ENCODE measurements at regions not wholly inside any gene's neighbourhood (a gene's known extent, or its start where the extent isn't known, plus 50 kb on each side); places are given as distances from the start of the nearest gene placed in this dataset.

GRCh38 chr12:102618197-102618877 is 138.0 kb upstream of the IGF1 start:
- no peak for DNase-seq
- Histone ChIP-seq H3K4me3 (ENCODE audit: insufficient read depth, low read depth, low read length) (no peak overlapping the region), H3K27me3 (ENCODE audit: control insufficient read depth, insufficient read depth, low read length) (no peaks in the 10 kb centered on the region), H3K36me3 (replicated peaks; ENCODE audit: control insufficient read depth, insufficient read depth, low read length) (no peaks in the 10 kb centered on the region)

GRCh38 chr12:102616692-102617091 is 136.3 kb upstream of the IGF1 start:
- Histone ChIP-seq H3K4me3 (ENCODE audit: insufficient read depth, low read depth, low read length) (no peak overlapping the region), H3K36me3 (replicated peaks; ENCODE audit: control insufficient read depth, insufficient read depth, low read length) (no peaks in the 10 kb centered on the region), H3K27me3 (ENCODE audit: control insufficient read depth, insufficient read depth, low read length) (no peaks in the 10 kb centered on the region)
- no peak for DNase-seq

- Histone ChIP-seq H3K27me3 (ENCODE audit: control insufficient read depth, insufficient read depth, low read length) (no peaks in the 10 kb centered on the region), H3K36me3 (replicated peaks; ENCODE audit: control insufficient read depth, insufficient read depth, low read length) (no peaks in the 10 kb centered on the region), H3K4me3 (ENCODE audit: insufficient read depth, low read depth, low read length) (no peak overlapping the region)
- no peak for DNase-seq
Measured at GRCh38 chr12:102611995-102612394, 131.6 kb upstream of the IGF1 start.

DNA sequence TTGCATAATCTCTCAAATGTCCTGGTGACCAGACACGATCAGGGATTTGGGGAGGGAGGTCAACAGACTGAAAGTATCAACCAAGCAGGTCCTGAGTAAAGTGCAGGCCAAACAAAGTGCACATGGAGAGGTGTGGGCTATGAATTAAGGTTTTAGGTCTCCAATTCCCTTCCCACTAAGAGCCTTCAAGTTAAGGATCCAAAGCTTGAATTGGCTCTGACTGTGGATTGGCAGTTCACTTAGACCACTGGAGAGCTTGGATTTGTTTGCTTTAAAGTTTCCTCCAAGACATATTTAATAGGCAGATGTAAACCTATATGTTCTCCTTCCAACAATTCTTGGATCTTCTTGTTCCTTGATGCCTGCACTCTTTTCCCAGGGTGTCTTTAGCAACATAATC is 129.6 kb upstream of the IGF1 start:
- Histone ChIP-seq H3K36me3 (replicated peaks; ENCODE audit: control insufficient read depth, insufficient read depth, low read length) (no peaks in the 10 kb centered on the region), H3K27me3 (ENCODE audit: control insufficient read depth, insufficient read depth, low read length) (no peaks in the 10 kb centered on the region), H3K4me3 (ENCODE audit: insufficient read depth, low read depth, low read length) (no peak overlapping the region)
- no peak for DNase-seq

GRCh38 chr12:102603021-102603420 is 122.7 kb upstream of the IGF1 start:
- DNase-seq = no peak
- Histone ChIP-seq H3K4me3 (ENCODE audit: insufficient read depth, low read depth, low read length) (no peak overlapping the region), H3K27me3 (ENCODE audit: control insufficient read depth, insufficient read depth, low read length) (no peaks in the 10 kb centered on the region), H3K36me3 (replicated peaks; ENCODE audit: control insufficient read depth, insufficient read depth, low read length) (no peaks in the 10 kb centered on the region)

GRCh38 chr12:102602521-102602920 is 122.2 kb upstream of the IGF1 start:
- no peaks in the 10 kb centered on the region for H3K27me3 ChIP-seq (ENCODE audit: control insufficient read depth, insufficient read depth, low read length)
- DNase-seq = no peak
- H3K4me3 ChIP-seq (ENCODE audit: insufficient read depth, low read depth, low read length) = no peak overlapping the region
- no peaks in the 10 kb centered on the region for H3K36me3 ChIP-seq (replicated peaks; ENCODE audit: control insufficient read depth, insufficient read depth, low read length)

GRCh38 chr12:102601621-102602020 is 121.3 kb upstream of the IGF1 start:
- Histone ChIP-seq H3K27me3 (ENCODE audit: control insufficient read depth, insufficient read depth, low read length) (no peaks in the 10 kb centered on the region), H3K4me3 (ENCODE audit: insufficient read depth, low read depth, low read length) (no peak overlapping the region), H3K36me3 (replicated peaks; ENCODE audit: control insufficient read depth, insufficient read depth, low read length) (no peaks in the 10 kb centered on the region)
- no peak for DNase-seq

DNA sequence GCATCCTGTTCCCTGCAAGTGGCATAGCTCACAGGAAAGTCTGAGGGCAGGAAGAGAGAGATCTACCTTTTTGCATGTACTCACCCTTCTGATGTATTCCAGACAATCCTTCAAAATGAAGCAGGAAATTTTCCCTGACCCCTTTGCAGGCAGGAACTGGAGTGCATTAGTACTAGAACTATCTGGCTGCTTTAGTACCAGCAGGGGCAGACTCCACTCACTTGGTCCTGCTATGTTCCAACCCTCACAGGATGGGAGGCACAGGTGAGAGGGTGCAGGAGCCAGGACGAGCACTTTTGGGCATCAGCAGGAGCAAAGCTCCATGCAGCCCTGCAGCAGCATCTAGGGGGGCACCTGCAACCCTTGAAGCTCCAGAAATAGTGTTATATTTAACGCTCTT is 116.3 kb upstream of the IGF1 start:
- DNase-seq = no peak
- no peaks in the 10 kb centered on the region for H3K27me3 ChIP-seq (ENCODE audit: control insufficient read depth, insufficient read depth, low read length)
- no peaks in the 10 kb centered on the region for H3K36me3 ChIP-seq (replicated peaks; ENCODE audit: control insufficient read depth, insufficient read depth, low read length)
- H3K4me3 ChIP-seq (ENCODE audit: insufficient read depth, low read depth, low read length) = no peak overlapping the region

DNA sequence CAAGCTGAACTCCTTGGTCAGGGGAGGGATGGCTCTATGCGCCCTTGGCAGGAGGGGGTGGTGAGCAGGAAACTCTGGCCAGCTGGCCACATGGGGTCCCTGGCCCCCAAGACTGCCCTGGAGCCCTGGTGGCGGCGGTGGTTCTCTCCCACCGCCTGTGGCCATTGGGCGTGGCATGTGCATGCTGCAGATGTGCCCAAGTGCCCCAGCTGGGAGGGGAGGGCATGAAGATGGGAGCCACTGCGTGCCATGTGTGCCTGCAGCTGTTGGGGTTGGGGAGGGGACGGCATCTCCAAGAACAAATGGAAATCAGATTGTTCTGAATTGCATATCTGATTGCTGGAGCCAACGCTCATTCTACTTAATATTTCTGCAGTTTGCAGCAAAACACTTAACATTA is 115.7 kb upstream of the IGF1 start:
- no peaks in the 10 kb centered on the region for H3K36me3 ChIP-seq (replicated peaks; ENCODE audit: control insufficient read depth, insufficient read depth, low read length)
- no peak overlapping the region for H3K4me3 ChIP-seq (ENCODE audit: insufficient read depth, low read depth, low read length)
- no peaks in the 10 kb centered on the region for H3K27me3 ChIP-seq (ENCODE audit: control insufficient read depth, insufficient read depth, low read length)
- no peak for DNase-seq

- no peaks in the 10 kb centered on the region for H3K27me3 ChIP-seq (ENCODE audit: control insufficient read depth, insufficient read depth, low read length)
- no peak for DNase-seq
- no peak overlapping the region for H3K4me3 ChIP-seq (ENCODE audit: insufficient read depth, low read depth, low read length)
- no peaks in the 10 kb centered on the region for H3K36me3 ChIP-seq (replicated peaks; ENCODE audit: control insufficient read depth, insufficient read depth, low read length)
Measured at GRCh38 chr12:102595315-102595714, 115.0 kb upstream of the IGF1 start.

GRCh38 chr12:102593134-102593533 is 112.8 kb upstream of the IGF1 start:
- Histone ChIP-seq H3K27me3 (ENCODE audit: control insufficient read depth, insufficient read depth, low read length) (no peaks in the 10 kb centered on the region), H3K4me3 (ENCODE audit: insufficient read depth, low read depth, low read length) (no peak overlapping the region), H3K36me3 (replicated peaks; ENCODE audit: control insufficient read depth, insufficient read depth, low read length) (no peaks in the 10 kb centered on the region)
- DNase-seq = no peak

GRCh38 chr12:102592134-102592533 is 111.8 kb upstream of the IGF1 start:
- Histone ChIP-seq H3K27me3 (ENCODE audit: control insufficient read depth, insufficient read depth, low read length) (no peaks in the 10 kb centered on the region), H3K4me3 (ENCODE audit: insufficient read depth, low read depth, low read length) (no peak overlapping the region), H3K36me3 (replicated peaks; ENCODE audit: control insufficient read depth, insufficient read depth, low read length) (no peaks in the 10 kb centered on the region)
- DNase-seq = no peak

- no peak for DNase-seq
- no peaks in the 10 kb centered on the region for H3K27me3 ChIP-seq (ENCODE audit: control insufficient read depth, insufficient read depth, low read length)
- H3K36me3 ChIP-seq (replicated peaks; ENCODE audit: control insufficient read depth, insufficient read depth, low read length) = no peaks in the 10 kb centered on the region
- no peak overlapping the region for H3K4me3 ChIP-seq (ENCODE audit: insufficient read depth, low read depth, low read length)
Measured at GRCh38 chr12:102573237-102573636, 92.9 kb upstream of the IGF1 start.

DNA sequence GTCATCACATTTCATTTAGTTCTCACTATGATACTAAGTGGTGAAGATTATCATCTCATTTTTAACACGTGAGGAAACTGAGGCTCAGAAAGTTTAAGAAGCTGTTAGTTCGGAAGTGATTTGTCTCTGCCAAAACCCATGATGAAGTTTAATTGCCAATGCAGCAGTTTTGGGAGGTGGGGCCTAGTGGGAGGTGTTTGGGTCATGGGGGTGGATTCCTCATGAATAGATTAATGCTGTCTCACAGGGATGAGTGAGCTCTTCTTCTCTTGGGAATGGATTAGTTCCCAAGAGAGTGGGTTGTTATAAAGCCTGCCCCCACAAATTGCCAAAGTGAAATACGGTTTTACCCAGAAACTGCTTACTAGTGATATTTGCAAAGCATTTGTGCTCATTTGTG is 91.5 kb upstream of the IGF1 start:
- DNase-seq = no peak
- H3K4me3 ChIP-seq (ENCODE audit: insufficient read depth, low read depth, low read length) = no peak overlapping the region
- no peaks in the 10 kb centered on the region for H3K27me3 ChIP-seq (ENCODE audit: control insufficient read depth, insufficient read depth, low read length)
- no peaks in the 10 kb centered on the region for H3K36me3 ChIP-seq (replicated peaks; ENCODE audit: control insufficient read depth, insufficient read depth, low read length)

- H3K4me3 ChIP-seq (ENCODE audit: insufficient read depth, low read depth, low read length) = no peak overlapping the region
- no peak for DNase-seq
- H3K27me3 ChIP-seq (ENCODE audit: control insufficient read depth, insufficient read depth, low read length) = no peaks in the 10 kb centered on the region
- no peaks in the 10 kb centered on the region for H3K36me3 ChIP-seq (replicated peaks; ENCODE audit: control insufficient read depth, insufficient read depth, low read length)
Measured at GRCh38 chr12:102570256-102570655, 89.9 kb upstream of the IGF1 start.

GRCh38 chr12:102569803-102570202 is 89.4 kb upstream of the IGF1 start:
- Histone ChIP-seq H3K36me3 (replicated peaks; ENCODE audit: control insufficient read depth, insufficient read depth, low read length) (no peaks in the 10 kb centered on the region), H3K4me3 (ENCODE audit: insufficient read depth, low read depth, low read length) (no peak overlapping the region), H3K27me3 (ENCODE audit: control insufficient read depth, insufficient read depth, low read length) (no peaks in the 10 kb centered on the region)
- no peak for DNase-seq
